ENCODE measurements at regions not wholly inside any gene's neighbourhood (a gene's known extent, or its start where the extent isn't known, plus 50 kb on each side); places are given as distances from the start of the nearest gene placed in this dataset.

GRCh38 chr4:149928507-149928906 is 112.9 kb upstream of the IQCM start:
- no peak for DNase-seq (ENCODE audit: low read depth)

GRCh38 chr4:149931431-149931830 is 115.8 kb upstream of the IQCM start:
- Histone ChIP-seq H3K9ac (ENCODE audit: low read length) (no peak overlapping the region), H3K4me3 (ENCODE audit: low read length) (no peak overlapping the region), H3K4me1 (ENCODE audit: control insufficient read depth, insufficient read depth, low read length) (peaks cover 20% of the 10 kb centered on the region), H3K36me3 (ENCODE audit: control insufficient read depth, insufficient read depth, low read length, severe bottlenecking) (no peaks in the 10 kb centered on the region), H3K9me3 (ENCODE audit: control insufficient read depth, low read length) (peaks cover 3% of the 10 kb centered on the region), H3K27me3 (replicated peaks; ENCODE audit: control insufficient read depth, insufficient read depth, low read length) (no peaks in the 10 kb centered on the region)
- DNase-seq (ENCODE audit: low read depth) = no peak

More at GRCh38 chr4:149928507-149928906, 112.9 kb upstream of the IQCM start:
- H3K36me3 ChIP-seq (ENCODE audit: control insufficient read depth, insufficient read depth, low read length, severe bottlenecking) = no peaks in the 10 kb centered on the region
- H3K4me3 ChIP-seq (ENCODE audit: low read length) = no peak overlapping the region
- H3K9me3 ChIP-seq (ENCODE audit: control insufficient read depth, low read length) = no peaks in the 10 kb centered on the region
- H3K4me1 ChIP-seq (ENCODE audit: control insufficient read depth, insufficient read depth, low read length) = peaks cover 11% of the 10 kb centered on the region
- no peaks in the 10 kb centered on the region for H3K27me3 ChIP-seq (replicated peaks; ENCODE audit: control insufficient read depth, insufficient read depth, low read length)
- H3K9ac ChIP-seq (ENCODE audit: low read length) = no peak overlapping the region

- Histone ChIP-seq H3K9ac (ENCODE audit: low read length) (no peak overlapping the region), H3K4me1 (ENCODE audit: control insufficient read depth, insufficient read depth, low read length) (peaks cover 20% of the 10 kb centered on the region), H3K27me3 (replicated peaks; ENCODE audit: control insufficient read depth, insufficient read depth, low read length) (no peaks in the 10 kb centered on the region), H3K9me3 (ENCODE audit: control insufficient read depth, low read length) (peaks cover 5% of the 10 kb centered on the region), H3K4me3 (ENCODE audit: low read length) (no peak overlapping the region), H3K36me3 (ENCODE audit: control insufficient read depth, insufficient read depth, low read length, severe bottlenecking) (no peaks in the 10 kb centered on the region)
- DNase-seq (ENCODE audit: low read depth) = no peak
These were observed 116.5 kb upstream of the IQCM start for GRCh38 chr4:149932188-149932587.

- Histone ChIP-seq H3K9ac (ENCODE audit: low read length) (no peak overlapping the region), H3K27me3 (replicated peaks; ENCODE audit: control insufficient read depth, insufficient read depth, low read length) (no peaks in the 10 kb centered on the region), H3K36me3 (ENCODE audit: control insufficient read depth, insufficient read depth, low read length, severe bottlenecking) (no peaks in the 10 kb centered on the region), H3K9me3 (ENCODE audit: control insufficient read depth, low read length) (peaks cover 5% of the 10 kb centered on the region), H3K4me1 (ENCODE audit: control insufficient read depth, insufficient read depth, low read length) (peaks cover 20% of the 10 kb centered on the region), H3K4me3 (ENCODE audit: low read length) (no peak overlapping the region)
- no peak for DNase-seq (ENCODE audit: low read depth)
These were observed 117.5 kb upstream of the IQCM start for GRCh38 chr4:149933120-149933519.

GRCh38 chr4:149933883-149934282 is 118.2 kb upstream of the IQCM start:
- DNase-seq (ENCODE audit: low read depth) = no peak
- Histone ChIP-seq H3K9ac (ENCODE audit: low read length) (no peak overlapping the region), H3K27me3 (replicated peaks; ENCODE audit: control insufficient read depth, insufficient read depth, low read length) (no peaks in the 10 kb centered on the region), H3K4me3 (ENCODE audit: low read length) (no peak overlapping the region), H3K9me3 (ENCODE audit: control insufficient read depth, low read length) (peaks cover 5% of the 10 kb centered on the region), H3K36me3 (ENCODE audit: control insufficient read depth, insufficient read depth, low read length, severe bottlenecking) (no peaks in the 10 kb centered on the region), H3K4me1 (ENCODE audit: control insufficient read depth, insufficient read depth, low read length) (peaks cover 20% of the 10 kb centered on the region)

GRCh38 chr4:149949381-149949780 is 128.9 kb upstream of the DCLK2 start:
- Histone ChIP-seq H3K36me3 (ENCODE audit: control insufficient read depth, insufficient read depth, low read length, severe bottlenecking) (no peaks in the 10 kb centered on the region), H3K27me3 (replicated peaks; ENCODE audit: control insufficient read depth, insufficient read depth, low read length) (no peaks in the 10 kb centered on the region), H3K4me3 (ENCODE audit: low read length) (no peak overlapping the region), H3K4me1 (ENCODE audit: control insufficient read depth, insufficient read depth, low read length) (no peaks in the 10 kb centered on the region), H3K9me3 (ENCODE audit: control insufficient read depth, low read length) (no peaks in the 10 kb centered on the region), H3K9ac (ENCODE audit: low read length) (no peak overlapping the region)
- DNase-seq (ENCODE audit: low read depth) = no peak

GRCh38 chr4:149951152-149951900 is 126.9 kb upstream of the DCLK2 start:
- no peak overlapping the region for H3K4me3 ChIP-seq (ENCODE audit: low read length)
- no peaks in the 10 kb centered on the region for H3K27me3 ChIP-seq (replicated peaks; ENCODE audit: control insufficient read depth, insufficient read depth, low read length)
- no peaks in the 10 kb centered on the region for H3K9me3 ChIP-seq (ENCODE audit: control insufficient read depth, low read length)
- no peak for DNase-seq (ENCODE audit: low read depth)
- no peaks in the 10 kb centered on the region for H3K4me1 ChIP-seq (ENCODE audit: control insufficient read depth, insufficient read depth, low read length)
- no peaks in the 10 kb centered on the region for H3K36me3 ChIP-seq (ENCODE audit: control insufficient read depth, insufficient read depth, low read length, severe bottlenecking)
- H3K9ac ChIP-seq (ENCODE audit: low read length) = no peak overlapping the region

GRCh38 chr4:149952101-149952500 is 126.1 kb upstream of the DCLK2 start:
- H3K9me3 ChIP-seq (ENCODE audit: control insufficient read depth, low read length) = no peaks in the 10 kb centered on the region
- H3K9ac ChIP-seq (ENCODE audit: low read length) = no peak overlapping the region
- H3K4me3 ChIP-seq (ENCODE audit: low read length) = no peak overlapping the region
- H3K36me3 ChIP-seq (ENCODE audit: control insufficient read depth, insufficient read depth, low read length, severe bottlenecking) = no peaks in the 10 kb centered on the region
- H3K4me1 ChIP-seq (ENCODE audit: control insufficient read depth, insufficient read depth, low read length) = no peaks in the 10 kb centered on the region
- H3K27me3 ChIP-seq (replicated peaks; ENCODE audit: control insufficient read depth, insufficient read depth, low read length) = no peaks in the 10 kb centered on the region
- DNase-seq (ENCODE audit: low read depth) = no peak

- no peak for DNase-seq (ENCODE audit: low read depth)
- H3K36me3 ChIP-seq (ENCODE audit: control insufficient read depth, insufficient read depth, low read length, severe bottlenecking) = no peaks in the 10 kb centered on the region
- H3K9me3 ChIP-seq (ENCODE audit: control insufficient read depth, low read length) = no peaks in the 10 kb centered on the region
- H3K27me3 ChIP-seq (replicated peaks; ENCODE audit: control insufficient read depth, insufficient read depth, low read length) = no peaks in the 10 kb centered on the region
- no peak overlapping the region for H3K9ac ChIP-seq (ENCODE audit: low read length)
- no peaks in the 10 kb centered on the region for H3K4me1 ChIP-seq (ENCODE audit: control insufficient read depth, insufficient read depth, low read length)
- H3K4me3 ChIP-seq (ENCODE audit: low read length) = no peak overlapping the region
These were observed 125.5 kb upstream of the DCLK2 start for GRCh38 chr4:149952716-149953115.

- no peak for DNase-seq (ENCODE audit: low read depth)
- Histone ChIP-seq H3K9me3 (ENCODE audit: control insufficient read depth, low read length) (peaks cover 3% of the 10 kb centered on the region), H3K4me1 (ENCODE audit: control insufficient read depth, insufficient read depth, low read length) (no peaks in the 10 kb centered on the region), H3K9ac (ENCODE audit: low read length) (no peak overlapping the region), H3K36me3 (ENCODE audit: control insufficient read depth, insufficient read depth, low read length, severe bottlenecking) (no peaks in the 10 kb centered on the region), H3K27me3 (replicated peaks; ENCODE audit: control insufficient read depth, insufficient read depth, low read length) (no peaks in the 10 kb centered on the region), H3K4me3 (ENCODE audit: low read length) (no peak overlapping the region)
These were observed 122.4 kb upstream of the DCLK2 start for GRCh38 chr4:149955780-149956390.

GRCh38 chr4:149956678-149957077 is 121.6 kb upstream of the DCLK2 start:
- Histone ChIP-seq H3K9me3 (ENCODE audit: control insufficient read depth, low read length) (peaks cover 3% of the 10 kb centered on the region), H3K9ac (ENCODE audit: low read length) (no peak overlapping the region), H3K36me3 (ENCODE audit: control insufficient read depth, insufficient read depth, low read length, severe bottlenecking) (no peaks in the 10 kb centered on the region), H3K27me3 (replicated peaks; ENCODE audit: control insufficient read depth, insufficient read depth, low read length) (no peaks in the 10 kb centered on the region), H3K4me3 (ENCODE audit: low read length) (no peak overlapping the region), H3K4me1 (ENCODE audit: control insufficient read depth, insufficient read depth, low read length) (no peaks in the 10 kb centered on the region)
- DNase-seq (ENCODE audit: low read depth) = no peak
